H1 (cell line): ENCODE measurements at regions not wholly inside any gene's neighbourhood (a gene's known extent, or its start where the extent isn't known, plus 50 kb on each side); places are given as distances from the start of the nearest gene placed in this dataset.
A peak's percentile ranks its signal among the peaks of the same experiment; 100 is the strongest.

ENCODE experiments used
- CTCF ChIA-PET: fragments of 300-600 bp; sonication (Branson Sonifier 250); formaldehyde crosslinking; loops from one replicate; lab custom pipeline; 2021; ENCODE audit not compliant: partially characterized antibody; lab: Charles Lee
- POLR2A ChIA-PET: fragments of 300-600 bp; sonication (Branson Sonifier 250); formaldehyde crosslinking; loops from one replicate; lab custom pipeline; 2021; ENCODE audit warnings: inconsistent platforms; ENCODE audit not compliant: partially characterized antibody; lab: Charles Lee
- DNase-seq, 2 experiments: peaks; one replicate each; pipeline versions ENCODE4 v3.0.0 to v3.0.0-alpha.2; 2010 to 2022; ENCODE audit warnings: low spot score in 2 of 2, low read depth in 1 of 2, mixed read lengths in 1 of 2
- FAIRE-seq: peaks from 2 replicates; lab custom pipeline; 2011; peaks lifted over from hg19 to GRCh38; lab: Jason Lieb, UNC
- H2AFZ ChIP-seq: 2 replicates; pipeline ENCODE4 v1.8.1; 2012; ENCODE audit warnings: low read length, inconsistent platforms
- H2AK5ac ChIP-seq: 2 replicates; pipeline ENCODE4 v1.6.1; 2013; ENCODE audit warnings: low read depth, low read length
- H2BK120ac ChIP-seq: replicated peaks from 2 replicates; pipeline ENCODE3; 2013; ENCODE audit warnings: low read depth, low read length, inconsistent platforms
- H2BK12ac ChIP-seq: 2 replicates; pipeline ENCODE4 v1.6.1; 2013; ENCODE audit warnings: low read depth, low read length
- H2BK15ac ChIP-seq: 2 replicates; pipeline ENCODE4 v1.6.1; 2013; ENCODE audit warnings: low read length
- H2BK20ac ChIP-seq: 2 replicates; pipeline ENCODE4 v1.6.1; 2013; ENCODE audit warnings: low read length
- H2BK5ac ChIP-seq: 2 replicates; pipeline ENCODE4 v1.6.1; 2013; ENCODE audit warnings: low read depth, low read length
- H3K14ac ChIP-seq: 2 replicates; pipeline ENCODE4 v1.6.1; 2013; ENCODE audit warnings: inconsistent platforms; ENCODE audit not compliant: insufficient read length
- H3K18ac ChIP-seq: 2 replicates; pipeline ENCODE4 v1.6.1; 2013; ENCODE audit warnings: low read length; ENCODE audit errors: extremely low read depth
- H3K23ac ChIP-seq: 2 replicates; pipeline ENCODE4 v1.6.1; 2013; ENCODE audit warnings: inconsistent platforms; ENCODE audit not compliant: insufficient read length
- H3K23me2 ChIP-seq: 2 replicates; pipeline ENCODE4 v1.6.1; 2013; ENCODE audit warnings: low read depth, low read length
- H3K27ac ChIP-seq: 2 replicates; pipeline ENCODE4 v1.6.1; 2011; ENCODE audit warnings: low read depth, low read length, inconsistent platforms
- H3K27me3 ChIP-seq, 4 experiments: replicated peaks in 1 of 4; 1 replicate in 1 of 4; 2 replicates in 3 of 4; pipeline versions ENCODE4 v1.6.1 to v1.8.1; 2011 to 2013; ENCODE audit warnings: low read length in 3 of 4, mild to moderate bottlenecking in 3 of 4, inconsistent platforms in 2 of 4, mixed read lengths in 2 of 4, moderate library complexity in 1 of 4; ENCODE audit not compliant: control insufficient read depth in 3 of 4, insufficient read depth in 3 of 4; ENCODE audit errors: extremely low read depth in 1 of 4
- H3K36me3 ChIP-seq, 4 experiments: 2 replicates each; pipeline versions ENCODE4 v1.6.1 to v1.8.1; 2011 to 2013; ENCODE audit warnings: mild to moderate bottlenecking in 4 of 4, low read length in 3 of 4, moderate library complexity in 2 of 4, control low read depth in 1 of 4, inconsistent platforms in 1 of 4; ENCODE audit not compliant: insufficient read depth in 4 of 4, control insufficient read depth in 2 of 4
- H3K4ac ChIP-seq: replicated peaks from 2 replicates; pipeline ENCODE3; 2013; ENCODE audit warnings: low read length, low read depth, mixed read lengths, inconsistent platforms; ENCODE audit not compliant: insufficient read length
- H3K4me1 ChIP-seq, 4 experiments: replicated peaks in 1 of 4; 1 replicate in 1 of 4; 2 replicates in 3 of 4; pipeline versions ENCODE4 v1.6.1 to v1.8.1; 2011 to 2013; ENCODE audit warnings: low read length in 3 of 4, inconsistent platforms in 2 of 4, mixed read lengths in 1 of 4; ENCODE audit not compliant: insufficient read depth in 4 of 4, control insufficient read depth in 3 of 4
- H3K4me2 ChIP-seq, 2 experiments: 2 replicates each; pipeline versions ENCODE4 v1.6.1 to v1.8.1; 2011 to 2013; ENCODE audit warnings: low read depth in 2 of 2, low read length in 2 of 2, control low read depth in 1 of 2, inconsistent platforms in 1 of 2, mild to moderate bottlenecking in 1 of 2; ENCODE audit not compliant: insufficient read depth in 1 of 2
- H3K4me3 ChIP-seq, 4 experiments: fragments of 200-600, 300-600 bp in 1 of 4; sonication (generic), shearing (Covaris generic), sonication (Bioruptor Twin) in 1 of 4; 2 replicates each; pipeline versions ENCODE4 v1.5.1 to v1.8.1; 2011 to 2016; ENCODE audit warnings: low read length in 4 of 4, low read depth in 3 of 4, control low read depth in 2 of 4, inconsistent platforms in 2 of 4, mild to moderate bottlenecking in 2 of 4, mixed read lengths in 1 of 4, moderate library complexity in 1 of 4; ENCODE audit not compliant: insufficient read depth in 2 of 4; ENCODE audit errors: extremely low read depth in 1 of 4
- H3K56ac ChIP-seq: replicated peaks from 2 replicates; pipeline ENCODE3; 2013; ENCODE audit warnings: low read depth, mild to moderate bottlenecking, mixed read lengths, low read length, inconsistent platforms; ENCODE audit not compliant: insufficient read length
- H3K79me1 ChIP-seq: 2 replicates; pipeline ENCODE4 v1.6.1; 2013; ENCODE audit warnings: low read depth, low read length, control low read depth
- H3K79me2 ChIP-seq, 2 experiments: 2 replicates each; pipeline versions ENCODE4 v1.6.1 to v1.8.1; 2012 to 2013; ENCODE audit warnings: low read length in 2 of 2, mild to moderate bottlenecking in 2 of 2, inconsistent platforms in 1 of 2; ENCODE audit not compliant: insufficient read depth in 2 of 2, control insufficient read depth in 1 of 2
- H3K9ac ChIP-seq, 4 experiments: replicated peaks in 1 of 4; 1 replicate in 1 of 4; 2 replicates in 3 of 4; pipeline versions ENCODE4 v1.6.1 to v1.8.1; 2011 to 2013; ENCODE audit warnings: low read depth in 3 of 4, low read length in 3 of 4, control low read depth in 2 of 4, mild to moderate bottlenecking in 2 of 4, moderate library complexity in 2 of 4, inconsistent platforms in 1 of 4; ENCODE audit errors: extremely low read depth in 1 of 4
- H3K9me3 ChIP-seq, 2 experiments: 2 replicates each; pipeline versions ENCODE4 v1.6.1 to v1.8.1; 2012 to 2013; ENCODE audit warnings: mild to moderate bottlenecking in 2 of 2, moderate library complexity in 2 of 2, control low read depth in 1 of 2, inconsistent platforms in 1 of 2, low read depth in 1 of 2, low read length in 1 of 2, mixed read lengths in 1 of 2; ENCODE audit not compliant: insufficient read depth in 2 of 2
- H4K20me1 ChIP-seq, 2 experiments: replicated peaks in 1 of 2; 2 replicates each; pipeline versions ENCODE3 to v1.8.1; 2011 to 2013; ENCODE audit warnings: inconsistent platforms in 2 of 2, low read length in 2 of 2, mild to moderate bottlenecking in 1 of 2; ENCODE audit not compliant: insufficient read depth in 2 of 2, control insufficient read depth in 1 of 2
- H4K5ac ChIP-seq: 2 replicates; pipeline ENCODE4 v1.6.1; 2013; ENCODE audit warnings: low read length, low read depth, mixed read lengths, inconsistent platforms; ENCODE audit not compliant: insufficient read length
- H4K8ac ChIP-seq: 2 replicates; pipeline ENCODE4 v1.8.0; 2013; ENCODE audit warnings: mild to moderate bottlenecking, moderate library complexity, low read length, inconsistent platforms; ENCODE audit not compliant: insufficient read depth; ENCODE audit errors: extremely low read depth
- H4K91ac ChIP-seq: replicated peaks from 2 replicates; pipeline ENCODE3; 2013; ENCODE audit warnings: low read length, mixed read lengths, inconsistent platforms; ENCODE audit not compliant: insufficient read length
- CREB1 ChIP-seq: IDR thresholded peaks from 2 replicates; pipeline ENCODE4 v1.6.1; 2012; ENCODE audit warnings: inconsistent platforms
- KDM5A ChIP-seq: fragments of 200-600 bp; IDR thresholded peaks from 2 replicates; pipeline ENCODE4 v1.7.1; 2012; ENCODE audit warnings: mild to moderate bottlenecking, low read length, inconsistent platforms, mixed read lengths
- NANOG ChIP-seq: IDR thresholded peaks from 2 replicates; pipeline ENCODE4 v1.6.1; 2011; ENCODE audit warnings: low read length, low read depth, mild to moderate bottlenecking, inconsistent platforms; ENCODE audit not compliant: insufficient read depth, poor library complexity, severe bottlenecking
- TEAD4 ChIP-seq: IDR thresholded peaks from 2 replicates; pipeline ENCODE4 v1.6.1; 2012; ENCODE audit warnings: low read depth, low read length, inconsistent platforms, mixed read lengths
- WGBS, 2 experiments: shearing (Covaris generic) in 1 of 2; methylation state at CpG; one replicate each; pipeline versions ENCODE4 v1.1.6 to v1.1.7; 2013 to 2015; ENCODE audit warnings: low lambda C conversion rate in 2 of 2, mixed read lengths in 2 of 2, inconsistent platforms in 1 of 2, low coverage in 1 of 2, missing lambda C conversion rate in 1 of 2; ENCODE audit not compliant: insufficient replicate concordance in 2 of 2, insufficient coverage in 1 of 2, insufficient read length in 1 of 2; ENCODE audit errors: extremely low coverage in 1 of 2, missing lambda C conversion rate in 1 of 2; 5-methylcytosine and 5-hydroxymethylcytosine counted together

GRCh38 chr2:52342458-52342857 lies 1310.5 kb upstream of the NRXN1 start:
- no peak overlapping the region for H3K56ac ChIP-seq
- no peak overlapping the region for H2BK5ac ChIP-seq
- ChIA-PET POLR2A (no interaction called here), CTCF (no interaction called here)
- H3K23ac ChIP-seq: no peak overlapping the region
- TF ChIP-seq TEAD4 (no peak), KDM5A (no peak), NANOG (no peak), CREB1 (no peak)
- H3K4me3 ChIP-seq: no peak overlapping the region
- no peaks in the 10 kb centered on the region for H3K79me2 ChIP-seq
- H2BK20ac ChIP-seq: no peak overlapping the region
- no peak overlapping the region for H4K91ac ChIP-seq
- H3K36me3 ChIP-seq: no peaks in the 10 kb centered on the region
- no peak overlapping the region for H3K9ac ChIP-seq
- no peak overlapping the region for H3K4ac ChIP-seq
- H3K4me2 ChIP-seq: no peak overlapping the region
- 96% methylated on average over 4 of the region's 4 CpGs; no CpG with 5 or more reads in 1 of the 2 experiments for WGBS, 2 experiments
- no peak overlapping the region for H3K18ac ChIP-seq
- H4K20me1 ChIP-seq: no peaks in the 10 kb centered on the region
- peaks cover 0 to 23% (median 15%) of the 10 kb centered on the region in 4 experiments; a peak in 4 of 7 replicates for H3K4me1 ChIP-seq
- H3K14ac ChIP-seq: no peak overlapping the region
- no peak overlapping the region for H2BK15ac ChIP-seq
- H2AFZ ChIP-seq: no peak overlapping the region
- no peaks in the 10 kb centered on the region for H3K79me1 ChIP-seq
- H2BK120ac ChIP-seq: peak overlapping the region; percentile 13
- FAIRE-seq (no peak), DNase-seq (no peak)
- H4K5ac ChIP-seq: no peak overlapping the region
- no peak overlapping the region for H2BK12ac ChIP-seq
- no peak overlapping the region for H3K27ac ChIP-seq
- no peaks in the 10 kb centered on the region for H3K27me3 ChIP-seq
- H3K9me3 ChIP-seq: no peaks in the 10 kb centered on the region
- H2AK5ac ChIP-seq: no peak overlapping the region
- H4K8ac ChIP-seq: no peak overlapping the region
- no peaks in the 10 kb centered on the region for H3K23me2 ChIP-seq
